ENCODE measurements at regions not wholly inside any gene's neighbourhood (a gene's known extent, or its start where the extent isn't known, plus 50 kb on each side); places are given as distances from the start of the nearest gene placed in this dataset.
"Not testable (repeated sequence)": the region's sequence is repeated elsewhere in the genome, so short reads cannot be mapped to it uniquely, and the experiment has no call there.

DNA sequence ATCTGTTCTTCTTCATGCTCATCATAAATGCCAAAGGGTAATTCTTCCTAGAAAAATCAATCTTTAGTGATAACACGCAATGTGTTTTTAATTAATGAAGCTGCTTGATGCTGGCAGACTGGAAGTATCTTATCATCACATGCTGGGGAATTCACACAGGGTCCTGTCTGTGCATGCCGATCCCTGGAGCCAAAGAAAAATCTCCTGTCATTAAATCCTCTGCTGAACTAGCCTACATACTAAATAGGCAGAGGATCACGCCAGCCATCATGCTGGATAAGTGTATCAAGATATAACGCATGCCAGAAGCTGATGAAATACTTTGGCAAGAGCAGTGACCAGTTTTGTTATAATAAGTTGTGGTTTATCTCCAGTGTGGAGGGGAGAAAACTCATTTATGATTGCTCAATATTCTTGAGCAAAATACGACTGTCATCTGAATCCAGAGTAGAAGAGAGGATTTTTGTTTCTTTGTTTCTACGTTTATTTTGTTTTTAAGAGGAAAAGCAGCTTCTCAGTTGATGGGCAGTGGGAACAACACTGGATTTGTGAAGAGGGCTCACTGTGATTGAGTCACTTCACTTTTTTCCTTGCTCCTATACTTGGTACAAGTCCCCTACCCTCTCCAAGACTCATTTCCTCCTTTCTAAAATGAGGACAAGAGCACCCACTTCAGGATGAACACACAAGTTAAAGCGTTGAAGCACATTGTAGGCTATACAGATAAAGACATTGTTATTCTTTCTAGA, 649.1 kb downstream of the TNS3 start:
- no peak for DNase-seq

DNA sequence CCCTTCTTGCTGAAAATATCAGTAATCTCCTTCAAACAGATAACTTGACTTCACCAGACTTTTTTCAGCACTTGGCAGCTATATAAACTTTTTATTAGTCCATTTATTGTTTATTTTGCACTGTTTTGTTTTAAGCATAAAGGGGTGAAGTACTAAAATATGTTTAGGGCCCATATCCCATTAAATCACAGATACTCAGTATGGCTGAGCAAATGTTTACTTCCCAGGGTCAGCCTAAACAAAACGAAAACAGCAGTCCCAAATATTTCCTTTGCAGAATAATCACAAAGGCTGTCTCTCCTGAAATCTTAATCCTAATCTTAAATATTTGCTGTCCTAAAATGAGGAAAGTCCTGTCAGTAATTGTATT, 649.6 kb downstream of the TNS3 start:
- no peak for DNase-seq

DNA sequence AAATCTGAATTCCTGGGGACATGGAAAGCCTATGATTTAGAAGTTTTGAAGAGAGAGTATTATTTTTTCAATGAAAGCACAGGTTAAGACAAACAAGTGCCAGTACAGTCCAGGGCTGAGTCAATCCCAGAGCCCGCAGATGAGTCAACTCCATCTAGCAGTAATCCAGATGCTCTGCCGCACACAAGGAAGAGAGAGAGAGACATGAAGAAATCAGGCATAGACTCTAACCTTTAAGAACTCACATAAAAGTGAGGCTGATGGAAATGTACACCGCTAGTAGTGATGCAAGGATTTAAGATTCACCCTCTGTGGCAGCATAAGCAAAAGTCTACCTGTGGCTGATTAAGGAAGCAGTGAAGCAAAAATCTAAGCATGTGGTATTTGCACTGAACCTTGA, 651.5 kb downstream of the TNS3 start:
- DNase-seq: no peak

- no peak for DNase-seq
Measured at GRCh38 chr7:46929359-46929758, 652.6 kb downstream of the TNS3 start.

- no peak for DNase-seq
Measured at GRCh38 chr7:46928719-46929118, 653.2 kb downstream of the TNS3 start.

- no peak for DNase-seq
Measured at GRCh38 chr7:46927131-46927810, 654.6 kb downstream of the TNS3 start.

- DNase-seq: no peak
Measured at GRCh38 chr7:46916581-46916980, 665.3 kb downstream of the TNS3 start.

DNA sequence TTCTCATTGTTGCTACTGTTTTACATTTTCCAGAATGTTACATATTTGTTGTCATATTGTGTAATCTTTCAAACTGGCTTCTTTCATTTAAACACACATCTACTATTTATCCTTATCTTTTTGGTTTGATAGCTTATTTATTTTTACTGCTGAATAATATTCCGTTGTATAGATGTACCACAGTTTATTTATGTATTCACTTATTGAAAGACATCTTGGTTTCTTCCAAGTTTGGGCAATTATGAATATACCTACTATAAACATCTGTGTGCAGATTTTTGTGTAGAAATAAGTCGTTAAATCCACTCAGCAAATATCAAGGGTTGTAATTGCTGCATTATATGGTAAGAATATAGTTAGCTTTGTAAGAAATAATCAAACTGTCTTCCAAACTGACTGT, 669.2 kb downstream of the TNS3 start:
- DNase-seq: no peak

- no peak for DNase-seq
Measured at GRCh38 chr7:46909601-46910051, 672.3 kb downstream of the TNS3 start.

DNA sequence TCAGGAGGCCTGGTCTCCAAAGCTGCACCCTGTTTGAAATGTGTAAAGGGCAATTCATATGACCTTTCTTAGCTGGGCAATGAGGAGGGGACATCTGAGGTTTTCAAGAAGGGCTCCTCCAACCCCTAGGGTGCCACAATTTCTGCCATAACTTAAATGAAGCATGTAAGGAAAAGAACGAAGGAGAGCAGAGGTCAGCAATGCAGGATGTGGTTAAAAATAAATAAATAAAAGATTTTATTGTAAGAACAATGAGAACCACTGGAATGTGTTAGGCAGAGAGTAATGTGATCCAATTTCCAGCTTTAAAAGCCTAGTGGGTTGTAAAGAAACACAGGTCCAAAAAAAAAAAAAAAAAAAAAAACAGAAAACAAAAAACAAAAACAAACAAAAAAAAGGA, 673.1 kb downstream of the TNS3 start:
- no peak for DNase-seq

DNA sequence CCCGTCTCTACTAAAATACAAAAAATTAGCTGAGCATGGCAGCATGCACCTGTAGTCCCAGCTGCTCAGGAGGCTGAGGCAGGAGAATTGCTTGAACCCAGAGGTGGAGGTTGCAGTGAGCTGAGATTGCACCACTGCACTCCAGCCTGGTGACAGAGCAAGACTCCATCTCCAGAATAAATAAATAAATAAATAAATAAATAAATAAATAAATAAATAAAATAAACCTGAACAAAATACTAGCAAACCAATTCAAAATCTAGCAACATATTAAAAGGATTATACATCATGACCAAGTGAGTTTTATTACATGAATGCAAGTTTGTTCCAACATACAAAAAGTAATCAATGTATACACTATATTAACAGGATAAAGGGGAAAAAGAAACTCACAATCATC, 677.4 kb downstream of the TNS3 start:
- not testable (repeated sequence) for DNase-seq

DNA sequence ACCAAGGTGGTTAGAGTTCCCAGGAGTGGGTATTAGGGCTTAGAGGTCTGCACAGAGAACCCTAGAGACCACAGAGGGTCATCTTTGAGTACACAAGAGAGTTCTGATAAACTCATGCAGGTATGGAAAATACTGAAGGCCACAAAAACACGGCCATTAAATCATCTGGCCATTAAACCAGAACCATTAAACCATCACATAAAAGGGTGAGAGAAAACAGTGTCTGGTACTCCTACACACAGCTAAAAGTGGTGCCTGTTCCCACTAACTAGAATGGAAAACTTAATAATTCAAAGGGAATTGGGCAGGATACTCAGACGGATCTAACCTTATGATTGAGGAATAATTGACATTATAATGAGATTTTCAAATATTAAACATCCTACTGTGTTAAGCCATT, 679.4 kb downstream of the TNS3 start:
- no peak for DNase-seq

- DNase-seq: no peak
Measured at GRCh38 chr7:46900312-46901263, 681.3 kb downstream of the TNS3 start.

DNA sequence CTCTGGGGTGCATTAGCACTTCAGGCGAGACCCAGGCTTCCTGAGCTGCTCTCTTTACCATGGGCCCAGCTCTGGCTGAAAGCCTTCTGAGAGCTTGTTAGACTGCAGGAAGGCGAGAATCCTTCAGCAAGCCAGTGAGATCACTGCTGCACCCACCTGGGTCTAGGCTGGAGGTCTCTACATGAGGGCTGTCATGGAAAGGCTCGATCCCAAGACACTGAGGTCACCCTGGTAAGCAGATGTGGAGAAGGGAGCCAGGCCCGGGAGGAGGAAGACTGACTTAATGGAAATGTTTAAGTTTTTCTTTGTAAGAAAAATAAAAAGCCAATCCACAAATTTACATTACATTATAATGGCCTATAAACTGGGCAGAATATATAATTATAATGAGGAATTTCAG, 684.5 kb downstream of the TNS3 start:
- DNase-seq: no peak

GRCh38 chr7:46886669-46887374, 695.1 kb downstream of the TNS3 start:
- no peak for DNase-seq

- DNase-seq: no peak
Measured at GRCh38 chr7:46885167-46885566, 696.7 kb downstream of the TNS3 start.

- DNase-seq: no peak
Measured at GRCh38 chr7:46881507-46882127, 700.3 kb downstream of the TNS3 start.

GRCh38 chr7:46880508-46881196, 701.3 kb downstream of the TNS3 start:
- no peak for DNase-seq

DNA sequence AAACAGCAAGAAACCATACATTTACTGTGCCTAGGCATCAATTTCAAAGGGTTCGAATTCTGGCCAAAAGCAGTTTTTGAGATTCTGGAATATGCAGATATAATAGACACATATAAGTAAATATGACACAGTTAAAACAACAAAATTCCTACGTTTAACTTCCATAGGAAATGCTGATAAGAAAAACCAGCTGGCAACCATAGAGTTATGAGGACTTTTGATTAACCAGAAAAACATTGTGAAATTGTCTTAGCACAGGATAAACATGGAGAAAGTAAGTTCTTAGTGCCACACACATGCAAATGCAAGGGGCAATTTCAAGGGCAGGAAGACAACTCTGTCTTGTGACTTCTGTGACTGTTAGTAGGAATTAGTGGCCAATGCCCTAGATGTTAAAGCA, 702.1 kb downstream of the TNS3 start:
- no peak for DNase-seq

- DNase-seq: no peak
Measured at GRCh38 chr7:46871516-46871915, 710.4 kb downstream of the TNS3 start.

DNA sequence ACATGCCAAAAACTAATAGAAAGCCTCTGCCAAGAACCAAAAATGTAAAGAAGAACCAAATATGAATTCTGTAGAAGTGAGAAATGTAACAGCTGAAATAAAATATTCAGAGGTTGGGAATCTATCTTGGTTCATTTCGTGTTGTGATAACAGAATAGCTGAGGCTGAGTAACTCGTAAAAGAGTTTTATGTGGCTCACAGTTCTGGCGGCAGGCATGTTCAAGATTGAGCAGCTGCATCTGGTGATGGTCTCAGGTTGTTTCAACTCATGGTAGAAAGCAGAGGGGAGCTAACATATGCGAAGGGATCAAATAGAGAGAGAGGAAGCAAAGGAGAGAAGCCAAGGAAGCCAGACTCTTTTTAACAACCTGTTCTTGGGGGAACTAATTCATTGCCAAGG, 717.2 kb downstream of the TNS3 start:
- DNase-seq: no peak

GRCh38 chr7:46859963-46860475, 721.9 kb downstream of the TNS3 start:
- no peak for DNase-seq

Data from bone marrow (tissue), 2 donors.